ENCODE measurements at regions not wholly inside any gene's neighbourhood (a gene's known extent, or its start where the extent isn't known, plus 50 kb on each side); places are given as distances from the start of the nearest gene placed in this dataset.

DNA sequence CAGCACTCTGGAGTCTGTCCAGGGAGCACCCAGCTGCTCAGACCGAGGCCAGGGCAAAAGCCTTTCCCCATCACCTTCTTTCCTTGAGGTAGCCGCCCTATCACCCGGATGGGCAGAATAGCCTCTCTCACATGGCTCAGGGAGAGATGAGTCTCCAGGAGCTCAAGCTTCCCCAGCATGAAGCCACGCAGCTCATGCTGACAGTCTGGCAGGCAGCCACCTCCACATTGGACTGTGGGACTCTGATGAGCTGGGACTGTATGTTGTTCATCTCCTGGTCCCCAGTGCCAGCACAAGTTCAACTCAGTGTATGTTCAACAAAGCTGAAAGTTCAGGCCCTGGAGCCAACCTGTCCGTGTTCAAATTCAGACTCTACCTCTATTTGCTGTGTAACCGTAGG, 75.2 kb upstream of the ZC3H12A start:
- TF ChIP-seq, protein P1, sequence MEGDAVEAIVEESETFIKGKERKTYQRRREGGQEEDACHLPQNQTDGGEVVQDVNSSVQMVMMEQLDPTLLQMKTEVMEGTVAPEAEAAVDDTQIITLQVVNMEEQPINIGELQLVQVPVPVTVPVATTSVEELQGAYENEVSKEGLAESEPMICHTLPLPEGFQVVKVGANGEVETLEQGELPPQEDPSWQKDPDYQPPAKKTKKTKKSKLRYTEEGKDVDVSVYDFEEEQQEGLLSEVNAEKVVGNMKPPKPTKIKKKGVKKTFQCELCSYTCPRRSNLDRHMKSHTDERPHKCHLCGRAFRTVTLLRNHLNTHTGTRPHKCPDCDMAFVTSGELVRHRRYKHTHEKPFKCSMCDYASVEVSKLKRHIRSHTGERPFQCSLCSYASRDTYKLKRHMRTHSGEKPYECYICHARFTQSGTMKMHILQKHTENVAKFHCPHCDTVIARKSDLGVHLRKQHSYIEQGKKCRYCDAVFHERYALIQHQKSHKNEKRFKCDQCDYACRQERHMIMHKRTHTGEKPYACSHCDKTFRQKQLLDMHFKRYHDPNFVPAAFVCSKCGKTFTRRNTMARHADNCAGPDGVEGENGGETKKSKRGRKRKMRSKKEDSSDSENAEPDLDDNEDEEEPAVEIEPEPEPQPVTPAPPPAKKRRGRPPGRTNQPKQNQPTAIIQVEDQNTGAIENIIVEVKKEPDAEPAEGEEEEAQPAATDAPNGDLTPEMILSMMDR (IDR thresholded peaks at IDR 0.05; ENCODE audit: insufficient read depth, low read length, poor library complexity, severe bottlenecking), result no peak
- TF ChIP-seq EZH2phosphoT487 (conservative IDR thresholded peaks at IDR 0.05; ENCODE audit: low read length), result no peak

Data from SU-DHL-6 (cell line).